ENCODE measurements at regions not wholly inside any gene's neighbourhood (a gene's known extent, or its start where the extent isn't known, plus 50 kb on each side); places are given as distances from the start of the nearest gene placed in this dataset.

DNA sequence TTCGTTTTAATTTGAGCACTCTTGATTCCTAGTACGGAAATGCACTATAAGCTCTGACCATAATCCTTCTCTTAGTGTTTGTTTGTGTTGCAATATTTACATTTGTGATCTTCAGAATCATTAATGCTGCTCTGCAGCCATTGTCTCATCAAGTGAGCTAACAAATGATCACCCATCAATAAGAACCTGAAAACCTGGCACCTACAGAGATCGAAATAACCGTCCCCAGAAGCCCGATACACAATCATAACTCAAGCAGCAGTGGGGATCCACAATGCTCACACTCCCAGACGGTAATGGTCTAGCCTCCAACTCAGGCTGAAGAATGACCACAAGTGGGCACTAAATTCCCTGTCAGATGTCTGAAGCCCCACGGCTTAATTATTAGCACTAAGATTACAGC lies 156.0 kb upstream of the NFE2L3 start:
- no peak overlapping the region for H3K4me3 ChIP-seq (ENCODE audit: low read depth in 1 of 2, low read length in 1 of 2)
- no peak overlapping the region for H3K27ac ChIP-seq
- H3K36me3 ChIP-seq: no peaks in the 10 kb centered on the region
- peaks cover 59% of the 10 kb centered on the region for H3K27me3 ChIP-seq
- TF ChIP-seq, protein P1, sequence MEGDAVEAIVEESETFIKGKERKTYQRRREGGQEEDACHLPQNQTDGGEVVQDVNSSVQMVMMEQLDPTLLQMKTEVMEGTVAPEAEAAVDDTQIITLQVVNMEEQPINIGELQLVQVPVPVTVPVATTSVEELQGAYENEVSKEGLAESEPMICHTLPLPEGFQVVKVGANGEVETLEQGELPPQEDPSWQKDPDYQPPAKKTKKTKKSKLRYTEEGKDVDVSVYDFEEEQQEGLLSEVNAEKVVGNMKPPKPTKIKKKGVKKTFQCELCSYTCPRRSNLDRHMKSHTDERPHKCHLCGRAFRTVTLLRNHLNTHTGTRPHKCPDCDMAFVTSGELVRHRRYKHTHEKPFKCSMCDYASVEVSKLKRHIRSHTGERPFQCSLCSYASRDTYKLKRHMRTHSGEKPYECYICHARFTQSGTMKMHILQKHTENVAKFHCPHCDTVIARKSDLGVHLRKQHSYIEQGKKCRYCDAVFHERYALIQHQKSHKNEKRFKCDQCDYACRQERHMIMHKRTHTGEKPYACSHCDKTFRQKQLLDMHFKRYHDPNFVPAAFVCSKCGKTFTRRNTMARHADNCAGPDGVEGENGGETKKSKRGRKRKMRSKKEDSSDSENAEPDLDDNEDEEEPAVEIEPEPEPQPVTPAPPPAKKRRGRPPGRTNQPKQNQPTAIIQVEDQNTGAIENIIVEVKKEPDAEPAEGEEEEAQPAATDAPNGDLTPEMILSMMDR (IDR thresholded peaks at IDR 0.05): no peak
- no peaks in the 10 kb centered on the region for H3K4me1 ChIP-seq (ENCODE audit: control insufficient read depth in 1 of 2, insufficient read depth in 1 of 2, low read depth in 1 of 2, low read length in 1 of 2)
- no peaks in the 10 kb centered on the region for H3K9me3 ChIP-seq

DNA sequence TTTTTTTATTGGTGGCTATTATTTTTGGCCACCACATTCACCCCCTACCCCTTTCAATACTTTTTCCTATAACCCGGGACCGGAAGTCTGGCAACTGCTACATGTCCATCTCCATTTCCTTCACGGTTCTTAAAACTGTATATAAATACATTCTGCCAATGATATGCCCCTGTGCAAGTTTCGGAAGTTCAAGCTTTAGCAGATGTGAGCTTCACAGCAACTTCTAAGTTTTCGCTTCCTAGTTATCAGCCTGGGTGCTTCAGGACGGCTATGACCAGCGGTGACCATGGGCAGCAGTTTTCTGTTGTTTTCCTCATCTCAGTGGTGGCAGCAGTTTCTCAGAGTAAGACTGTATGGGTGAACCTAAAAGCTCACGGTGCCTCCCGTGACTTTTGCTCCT lies 153.5 kb upstream of the NFE2L3 start:
- TF ChIP-seq, protein P1 (IDR thresholded peaks at IDR 0.05): no peak

DNA sequence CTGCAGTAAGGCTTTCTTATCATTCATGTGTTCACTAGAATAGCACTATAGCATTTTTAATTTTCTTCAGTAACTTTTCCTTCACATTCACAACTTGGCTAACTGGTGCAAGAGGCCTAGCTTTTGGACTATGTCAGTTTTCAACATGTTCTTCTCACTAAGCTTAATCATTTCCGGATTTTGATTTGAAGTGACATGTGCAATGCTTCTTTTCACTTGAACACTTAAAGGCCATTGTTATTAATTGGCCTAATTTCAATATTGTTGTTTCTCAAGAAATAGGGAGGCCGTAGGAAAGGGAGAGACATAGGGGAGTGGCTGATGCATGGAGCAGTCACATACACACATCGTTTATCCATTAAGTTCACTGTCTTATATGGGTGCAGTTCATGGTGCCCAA lies 151.2 kb upstream of the NFE2L3 start:
- Histone ChIP-seq H3K36me3 (no peaks in the 10 kb centered on the region), H3K4me3 (ENCODE audit: low read depth in 1 of 2, low read length in 1 of 2) (no peak overlapping the region), H3K9me3 (no peaks in the 10 kb centered on the region), H3K27me3 (peaks cover 21% of the 10 kb centered on the region), H3K27ac (no peak overlapping the region), H3K4me1 (ENCODE audit: control insufficient read depth in 1 of 2, insufficient read depth in 1 of 2, low read depth in 1 of 2, low read length in 1 of 2) (no peaks in the 10 kb centered on the region)
- TF ChIP-seq, protein P1 (IDR thresholded peaks at IDR 0.05): no peak

More for the DNA sequence above, 153.5 kb upstream of the NFE2L3 start:
- Histone ChIP-seq H3K27ac (no peak overlapping the region), H3K9me3 (no peaks in the 10 kb centered on the region), H3K4me3 (ENCODE audit: low read depth in 1 of 2, low read length in 1 of 2) (no peak overlapping the region), H3K36me3 (no peaks in the 10 kb centered on the region), H3K27me3 (peaks cover 40% of the 10 kb centered on the region), H3K4me1 (ENCODE audit: control insufficient read depth in 1 of 2, insufficient read depth in 1 of 2, low read depth in 1 of 2, low read length in 1 of 2) (no peaks in the 10 kb centered on the region)

DNA sequence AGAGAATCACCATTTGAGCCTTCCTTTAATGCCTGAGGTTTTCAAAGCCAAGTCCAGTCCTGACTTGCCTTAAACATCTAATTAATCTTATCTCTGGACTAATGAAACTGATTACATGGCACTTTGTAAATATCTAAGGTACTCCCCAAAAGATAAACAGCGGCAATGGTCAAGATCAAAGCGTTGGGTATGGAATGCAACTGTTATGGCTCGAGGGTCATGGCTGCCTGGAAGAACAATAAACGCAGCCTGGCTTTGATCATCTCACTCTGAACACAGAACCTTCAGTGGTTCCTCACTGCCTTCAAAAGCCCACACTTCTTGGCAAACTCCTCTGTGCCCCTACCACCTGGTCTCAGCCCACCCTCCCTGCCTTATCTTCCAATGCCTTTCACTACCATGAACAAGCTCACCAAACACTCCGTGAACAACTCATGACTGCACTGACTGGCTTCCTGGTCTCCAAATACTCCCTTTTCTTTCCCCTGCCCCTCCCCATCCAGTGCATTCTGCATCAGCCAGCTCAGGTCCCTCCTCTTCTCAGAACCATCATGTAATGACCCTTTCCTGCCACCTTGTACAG lies 150.2 kb upstream of the NFE2L3 start:
- Histone ChIP-seq H3K27me3 (peaks cover 14% of the 10 kb centered on the region), H3K4me3 (ENCODE audit: low read depth in 1 of 2, low read length in 1 of 2) (no peak overlapping the region), H3K36me3 (no peaks in the 10 kb centered on the region), H3K9me3 (no peaks in the 10 kb centered on the region), H3K4me1 (ENCODE audit: control insufficient read depth in 1 of 2, insufficient read depth in 1 of 2, low read depth in 1 of 2, low read length in 1 of 2) (no peaks in the 10 kb centered on the region), H3K27ac (no peak overlapping the region)
- TF ChIP-seq, protein P1 (IDR thresholded peaks at IDR 0.05): no peak

DNA sequence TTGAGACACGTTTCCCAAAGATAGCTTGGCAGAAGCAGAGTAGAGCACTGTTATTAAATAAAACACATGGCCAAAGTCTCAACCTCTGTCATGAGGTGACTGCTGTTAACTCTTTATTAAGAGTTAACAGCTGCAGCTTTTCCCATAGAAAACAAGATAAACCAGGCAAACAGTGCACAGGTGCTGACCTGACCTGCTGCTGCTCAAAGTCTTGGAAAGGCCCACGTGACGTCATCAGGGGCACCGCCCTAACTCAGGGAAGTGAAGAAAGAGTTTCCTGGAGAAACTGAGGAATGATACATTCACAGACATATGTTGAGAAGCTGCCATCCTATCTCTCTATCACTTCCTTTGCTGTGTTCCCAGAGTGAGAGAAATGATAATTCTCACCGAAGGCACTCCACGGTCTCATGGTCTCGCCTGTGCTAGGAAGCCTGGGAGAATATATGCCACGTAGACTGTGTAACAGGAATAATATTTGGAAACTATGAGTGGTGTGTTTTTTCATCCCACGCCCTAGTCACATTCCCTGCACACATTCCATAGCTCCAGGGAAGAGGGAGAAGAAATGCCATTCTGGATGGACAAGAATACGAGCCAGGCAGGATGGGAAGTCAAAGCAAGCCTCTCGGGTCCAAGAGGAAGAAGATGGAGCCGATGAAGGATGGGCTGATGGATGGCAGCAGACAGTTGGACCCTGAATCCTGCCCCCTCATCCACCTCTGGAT lies 146.2 kb upstream of the NFE2L3 start:
- Histone ChIP-seq H3K4me1 (ENCODE audit: control insufficient read depth in 1 of 2, insufficient read depth in 1 of 2, low read depth in 1 of 2, low read length in 1 of 2) (no peaks in the 10 kb centered on the region), H3K27ac (no peak overlapping the region), H3K9me3 (no peaks in the 10 kb centered on the region), H3K4me3 (ENCODE audit: low read depth in 1 of 2, low read length in 1 of 2) (no peak overlapping the region), H3K36me3 (no peaks in the 10 kb centered on the region), H3K27me3 (peaks cover 37% of the 10 kb centered on the region)
- TF ChIP-seq, protein P1 (IDR thresholded peaks at IDR 0.05): no peak

Data from neutrophil (primary cell).